ENCODE measurements at regions not wholly inside any gene's neighbourhood (a gene's known extent, or its start where the extent isn't known, plus 50 kb on each side); places are given as distances from the start of the nearest gene placed in this dataset.
A peak's percentile ranks its signal among the peaks of the same experiment; 100 is the strongest.

GRCh38 chr2:223701761-223702160 is 99.6 kb upstream of the SCG2 start:
- no peak for DNase-seq

- DNase-seq = no peak
These were observed 98.1 kb upstream of the SCG2 start for GRCh38 chr2:223700221-223700620.

DNA sequence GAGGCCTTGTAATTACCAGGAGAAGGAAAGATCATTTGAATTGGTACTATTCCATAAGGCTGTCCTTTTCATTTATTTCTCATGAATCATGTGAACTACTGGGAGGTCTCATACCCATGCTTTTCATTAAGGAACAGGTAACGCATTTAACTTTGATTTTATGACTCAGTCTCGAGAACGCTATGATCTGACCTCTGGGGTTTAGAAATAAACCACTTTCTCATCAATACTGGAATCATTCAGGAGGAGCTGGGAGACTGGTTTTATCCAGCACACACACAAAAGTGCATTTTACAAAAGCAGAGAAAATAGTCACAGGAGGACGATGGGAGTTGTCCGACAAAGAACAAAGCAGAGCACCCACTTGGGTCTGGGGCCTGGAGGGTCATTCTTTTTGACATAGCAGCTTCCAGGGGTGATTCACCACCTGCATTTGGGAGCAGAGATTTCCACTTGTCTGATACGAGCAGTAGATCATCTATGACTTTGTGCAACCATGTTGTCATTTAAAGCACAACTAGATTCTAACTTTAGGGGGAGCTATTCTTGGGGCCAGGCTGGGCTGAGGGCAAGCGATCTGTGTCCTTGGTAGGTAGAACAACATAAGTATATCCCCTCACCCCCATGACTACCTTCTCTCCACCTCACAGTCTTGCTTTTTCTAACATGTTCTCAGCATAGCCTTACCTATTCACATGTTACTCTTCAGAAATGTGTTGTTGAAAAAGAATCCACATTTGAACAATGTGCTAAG is 95.9 kb upstream of the SCG2 start:
- no peak for DNase-seq

GRCh38 chr2:223697316-223697891 is 95.2 kb upstream of the SCG2 start:
- no peak for DNase-seq

DNA sequence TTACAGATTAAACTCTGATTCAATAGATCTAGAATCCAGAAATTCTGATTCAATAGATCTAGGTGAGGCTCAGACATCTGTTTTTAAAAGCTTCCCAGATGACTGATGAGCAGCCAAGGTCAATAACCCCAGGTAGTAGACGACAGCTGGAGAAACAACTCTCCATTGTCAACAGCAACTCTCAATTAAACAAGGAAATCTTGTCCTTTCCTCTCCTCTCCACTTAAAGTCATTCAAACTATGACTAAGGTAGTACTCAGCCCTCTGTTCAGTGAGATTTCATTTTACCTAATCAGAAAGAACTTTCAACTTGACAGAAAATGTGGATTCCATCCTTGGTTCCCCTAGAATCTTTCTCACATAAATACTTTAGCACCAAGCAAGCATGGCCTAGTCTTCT is 94.6 kb upstream of the SCG2 start:
- DNase-seq = no peak

DNA sequence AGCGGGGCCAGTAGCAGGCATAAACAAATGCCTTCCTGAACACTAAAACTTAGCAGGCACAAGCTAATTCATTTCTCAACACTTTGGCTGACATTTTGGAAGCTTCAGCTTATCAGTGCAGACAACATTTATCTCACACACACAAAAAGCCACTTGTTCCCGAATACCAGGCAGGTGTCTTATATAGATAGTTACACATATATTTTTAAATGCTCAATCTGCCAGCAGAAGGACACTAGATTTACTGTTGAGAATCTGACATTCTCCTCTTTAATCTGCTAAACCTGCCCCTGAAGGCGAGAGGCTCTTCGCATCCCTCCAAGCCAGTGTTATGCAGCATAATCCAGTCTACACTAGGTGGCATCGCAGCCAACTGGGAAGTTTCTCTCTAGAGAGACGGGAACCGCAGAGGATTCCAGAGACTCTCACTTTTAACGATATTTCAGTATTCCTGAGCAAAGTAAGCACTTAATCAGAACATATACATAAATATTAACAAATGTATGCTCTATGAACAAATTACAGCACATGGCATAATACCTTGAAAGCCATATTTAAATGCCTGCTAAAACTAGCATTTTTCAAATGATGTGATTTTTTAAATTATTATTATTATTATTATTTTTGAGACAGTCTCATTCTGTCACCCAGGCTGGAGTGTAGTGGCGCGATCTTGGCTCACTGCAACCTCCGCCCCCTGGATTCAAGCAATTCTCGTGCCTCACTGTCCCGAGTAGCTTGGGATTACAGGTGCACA is 90.2 kb upstream of the SCG2 start:
- DNase-seq = peak in 1 of 2 donors; percentile 34

DNA sequence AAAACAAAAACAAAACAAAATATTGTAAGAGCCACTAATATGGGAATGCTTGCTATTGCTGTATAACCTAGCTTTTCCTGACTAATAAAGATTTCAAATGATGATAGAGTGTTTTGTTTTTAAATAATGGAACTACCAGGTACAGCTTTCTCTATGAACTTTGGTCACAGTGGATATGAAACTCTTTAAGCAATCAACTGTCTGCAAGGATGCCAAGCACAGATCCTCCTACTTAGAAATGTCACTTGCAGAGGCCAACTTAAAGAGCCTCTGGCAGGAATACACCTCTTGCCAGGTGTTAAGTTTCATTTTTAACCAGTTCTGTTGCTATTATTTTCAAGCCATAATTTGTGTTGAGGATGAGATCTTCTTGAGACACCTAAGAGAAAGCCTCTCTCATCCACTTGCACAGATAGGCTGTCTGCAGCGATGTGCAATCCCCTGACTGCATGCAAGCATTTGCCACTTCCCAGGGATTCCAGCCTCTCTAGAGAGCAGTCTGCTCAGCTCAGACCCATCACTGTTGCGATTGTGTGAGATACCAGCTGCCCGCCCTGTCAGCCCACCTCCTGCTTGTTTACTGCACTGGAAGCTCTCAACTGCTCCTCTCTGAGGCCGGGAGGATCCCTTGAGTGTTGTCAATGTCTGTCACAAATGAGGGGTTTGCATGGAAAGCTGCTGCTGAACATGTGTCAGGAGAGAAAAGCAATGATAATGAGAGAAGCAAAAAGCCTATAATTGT is 86.1 kb upstream of the SCG2 start:
- DNase-seq = no peak

- DNase-seq = no peak
These were observed 79.0 kb upstream of the SCG2 start for GRCh38 chr2:223681125-223681524.

- no peak for DNase-seq
These were observed 72.9 kb upstream of the SCG2 start for GRCh38 chr2:223674998-223675609.

GRCh38 chr2:223669453-223670225 is 67.5 kb upstream of the SCG2 start:
- peak in 1 of 2 donors; percentile 2 for DNase-seq

- DNase-seq = no peak
These were observed 66.3 kb upstream of the SCG2 start for GRCh38 chr2:223668302-223668998.

- DNase-seq = no peak
These were observed 52.3 kb upstream of the SCG2 start for GRCh38 chr2:223654384-223654915.

- no peak for DNase-seq
These were observed 50.7 kb upstream of the SCG2 start for GRCh38 chr2:223652902-223653301.

DNA sequence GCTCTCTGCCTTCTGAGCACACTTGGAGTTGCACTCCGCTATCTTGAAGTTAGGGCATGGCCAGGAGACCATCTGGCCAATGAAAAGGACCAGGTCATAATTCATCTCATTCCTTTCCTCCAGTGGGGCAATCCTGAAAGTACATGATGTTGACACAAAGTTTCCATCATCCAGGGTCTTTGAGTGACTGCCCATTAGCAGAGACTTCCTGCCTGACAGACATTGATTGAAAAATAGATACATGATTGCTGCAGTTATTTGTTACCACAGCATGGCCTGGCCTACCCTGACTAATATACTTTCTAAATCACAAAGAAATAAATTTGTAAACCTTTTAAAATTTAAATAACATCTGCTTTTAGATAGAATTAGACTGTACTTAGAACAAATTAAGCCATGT is 50.0 kb upstream of the SCG2 start:
- DNase-seq = no peak

Data from inflammatory macrophage (primary cell).